HEK293T (cell line): ENCODE measurements at regions not wholly inside any gene's neighbourhood (a gene's known extent, or its start where the extent isn't known, plus 50 kb on each side); places are given as distances from the start of the nearest gene placed in this dataset.

ENCODE experiments used
- BHLHE40 ChIP-seq: fragments of 450-650 bp; IDR thresholded peaks from 2 replicates; pipeline ENCODE4 v1.6.1; 2016; ENCODE audit warnings: mild to moderate bottlenecking, moderate library complexity, borderline replicate concordance
- CTBP1 ChIP-seq: fragments of 450-650 bp; IDR thresholded peaks from 2 replicates; pipeline ENCODE4 v1.6.1; 2016; ENCODE audit warnings: borderline replicate concordance
- FOXA1 ChIP-seq: fragments of 450-650 bp; IDR thresholded peaks from 2 replicates; pipeline ENCODE4 v1.6.1; 2016; ENCODE audit warnings: mild to moderate bottlenecking
- FOXK2 ChIP-seq: fragments of 450-650 bp; IDR thresholded peaks from 2 replicates; pipeline ENCODE4 v1.6.1; 2016; ENCODE audit warnings: mild to moderate bottlenecking
- HDGF ChIP-seq: fragments of 450-650 bp; IDR thresholded peaks from 2 replicates; pipeline ENCODE4 v1.6.1; 2017; ENCODE audit warnings: antibody characterized with exemption, borderline replicate concordance
- L3MBTL2 ChIP-seq: fragments of 450-650 bp; conservative IDR thresholded peaks from 2 replicates; pipeline ENCODE4 v1.6.1; 2016; ENCODE audit warnings: mild to moderate bottlenecking
- LEF1 ChIP-seq: fragments of 450-650 bp; IDR thresholded peaks from 2 replicates; pipeline ENCODE4 v1.6.1; 2017; ENCODE audit warnings: mild to moderate bottlenecking, borderline replicate concordance
- SP1 ChIP-seq: fragments of 450-650 bp; IDR thresholded peaks from 2 replicates; pipeline ENCODE4 v1.6.1; 2017
- SUZ12 ChIP-seq: fragments of 450-650 bp; IDR thresholded peaks from 2 replicates; pipeline ENCODE4 v1.6.1; 2016; ENCODE audit warnings: mild to moderate bottlenecking

GRCh38 chr10:128735996-128736395 is 609.8 kb upstream of the MKI67 start:
- no peak for TF ChIP-seq SUZ12
- TF ChIP-seq CTBP1: no peak
- TF ChIP-seq HDGF: no peak
- no peak for TF ChIP-seq L3MBTL2
- TF ChIP-seq SP1: no peak
- no peak for TF ChIP-seq LEF1
- no peak for TF ChIP-seq FOXK2
- no peak for TF ChIP-seq FOXA1
- no peak for TF ChIP-seq BHLHE40
